GM04504 (cell line): ENCODE measurements at regions not wholly inside any gene's neighbourhood (a gene's known extent, or its start where the extent isn't known, plus 50 kb on each side); places are given as distances from the start of the nearest gene placed in this dataset.

ENCODE experiments used
- DNase-seq: peaks from one replicate; pipeline ENCODE4 v3.0.0-alpha.2; 2012; ENCODE audit warnings: low read depth

DNA sequence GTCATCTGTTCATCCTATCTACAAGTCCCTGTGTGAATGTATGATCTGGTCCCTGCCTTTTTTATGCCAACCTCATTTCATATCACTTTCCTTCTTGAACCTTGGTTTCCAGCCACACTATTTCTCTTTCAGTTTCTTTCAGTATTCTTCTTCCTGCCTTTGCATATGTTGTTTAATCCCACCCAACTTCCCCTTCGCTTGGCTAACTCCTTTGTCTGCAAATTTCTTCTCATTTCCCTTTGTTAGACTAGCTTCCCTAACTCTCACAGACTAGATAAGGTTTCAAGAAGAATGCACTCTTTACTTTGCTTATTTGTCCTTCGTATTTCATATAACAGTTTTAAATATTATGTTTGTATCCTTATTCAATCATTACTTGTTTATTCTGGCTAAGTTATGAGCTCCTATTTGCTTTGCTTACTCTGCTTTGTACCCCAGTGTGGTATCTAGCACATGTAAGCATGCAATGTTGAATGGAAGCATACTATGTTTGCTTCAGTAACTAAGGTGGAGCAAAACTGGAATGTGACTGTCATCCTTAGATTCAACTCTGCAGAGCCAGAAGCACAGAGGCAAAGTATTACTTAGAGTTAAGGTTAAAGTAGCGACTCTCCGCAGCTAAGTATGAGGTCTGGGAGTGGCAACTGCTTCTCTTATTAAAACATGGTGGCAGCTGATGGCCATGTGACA, 681.3 kb downstream of the CPS1 start:
- DNase-seq, result no peak

GRCh38 chr2:211241891-211242290, 685.5 kb downstream of the CPS1 start:
- DNase-seq, result no peak

DNA sequence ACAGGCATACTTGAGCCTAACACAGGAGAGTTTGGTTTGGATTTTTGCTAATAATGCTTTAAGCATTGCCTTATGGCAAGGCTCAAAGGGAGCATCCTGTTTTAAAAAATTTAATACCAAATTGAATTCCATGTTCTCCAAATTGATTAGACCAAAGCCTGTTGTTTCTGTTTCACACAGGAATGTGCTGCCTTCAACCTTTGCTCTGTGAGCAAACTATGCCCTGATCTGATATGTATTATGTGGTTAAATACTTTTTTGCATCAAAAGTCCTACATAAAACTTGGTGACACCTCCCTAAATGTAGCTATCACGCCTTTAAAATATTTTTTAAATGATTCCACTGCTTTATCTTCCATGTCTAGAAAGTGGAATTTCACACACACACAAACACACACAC, 691.4 kb downstream of the CPS1 start:
- DNase-seq, result no peak

DNA sequence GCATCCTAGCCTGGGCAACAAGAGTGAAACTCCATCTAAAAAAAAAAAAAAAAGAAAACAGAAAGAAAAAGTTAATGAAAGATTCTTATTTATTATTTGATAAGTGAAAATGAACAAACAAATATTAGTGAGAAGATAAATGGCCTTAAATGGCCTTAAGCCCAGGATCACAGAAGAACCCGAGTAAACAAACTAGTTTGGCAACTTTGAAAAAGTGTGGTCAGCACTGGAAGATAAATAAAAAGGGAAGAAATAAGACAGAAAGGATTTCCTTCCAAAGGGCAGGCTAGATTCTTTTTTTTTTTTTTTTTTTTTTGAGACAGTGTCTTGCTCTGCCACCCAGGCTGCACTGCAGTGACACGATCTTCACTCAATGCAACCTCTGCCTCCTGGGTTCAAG, 692.4 kb downstream of the CPS1 start:
- no peak for DNase-seq

DNA sequence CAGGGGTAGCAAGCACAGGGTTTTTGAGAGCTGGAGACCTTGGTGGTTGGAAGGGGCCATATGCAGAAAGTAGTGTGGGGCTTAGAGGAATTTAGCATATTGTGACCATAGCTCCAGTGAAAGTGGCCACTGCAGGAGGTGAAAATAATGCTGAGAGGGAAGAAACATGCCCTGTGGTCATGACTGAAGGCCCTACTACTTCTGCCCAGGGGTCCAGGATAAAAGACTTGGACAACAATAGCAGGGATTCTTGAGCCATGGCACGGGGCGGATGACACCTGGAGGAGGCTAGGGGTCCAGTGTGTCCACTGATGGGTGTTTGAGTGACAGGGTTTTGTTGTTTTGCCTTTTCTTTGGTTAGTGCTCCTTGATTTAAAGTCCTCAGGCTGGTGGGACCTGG, 694.6 kb downstream of the CPS1 start:
- no peak for DNase-seq

- DNase-seq, result no peak
Observed at GRCh38 chr2:211258646-211259335, 702.4 kb downstream of the CPS1 start.

- no peak for DNase-seq
Observed at GRCh38 chr2:211259831-211260476, 703.6 kb downstream of the CPS1 start.

- DNase-seq, result no peak
Observed at GRCh38 chr2:211270257-211270656, 713.9 kb downstream of the CPS1 start.

DNA sequence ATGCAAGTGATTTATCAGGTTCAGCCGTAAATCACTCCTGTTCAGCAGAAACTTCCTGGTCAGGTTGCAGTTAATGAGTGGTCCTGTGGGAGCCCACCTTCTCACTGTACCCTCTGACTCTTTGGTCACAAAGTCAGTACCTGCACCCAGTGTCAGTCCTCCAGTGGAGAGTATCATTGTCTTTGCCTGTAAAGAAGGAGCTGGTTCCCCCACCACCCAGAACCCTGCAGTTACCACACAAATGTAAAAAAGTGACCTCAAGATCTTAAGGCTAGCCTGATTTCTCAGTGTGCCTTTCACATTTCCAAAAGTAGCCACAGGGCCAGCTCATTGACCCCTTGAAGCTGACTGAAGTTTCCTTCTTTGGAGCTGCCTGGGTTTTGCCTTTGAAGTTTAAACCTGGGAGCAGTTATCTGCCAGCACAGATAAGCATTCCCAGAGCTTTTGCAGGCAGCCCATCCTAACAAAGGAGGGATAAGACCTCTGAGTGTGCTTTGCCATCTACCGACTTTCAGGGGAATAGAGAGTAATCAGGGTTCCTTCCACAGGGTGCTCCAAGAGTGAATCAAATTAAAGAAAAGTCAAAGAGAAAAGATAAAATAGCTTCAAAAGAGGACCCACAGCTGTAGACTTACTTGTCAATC, 725.2 kb downstream of the CPS1 start:
- DNase-seq, result no peak

GRCh38 chr2:211302676-211303075, 746.3 kb downstream of the CPS1 start:
- no peak for DNase-seq

- no peak for DNase-seq
Observed at GRCh38 chr2:211306929-211307328, 750.5 kb downstream of the CPS1 start.
